GM12891 (cell line): ENCODE measurements at regions not wholly inside any gene's neighbourhood (a gene's known extent, or its start where the extent isn't known, plus 50 kb on each side); places are given as distances from the start of the nearest gene placed in this dataset.

ENCODE experiments used
- POLR2A ChIP-seq: IDR thresholded peaks from 2 replicates; pipeline ENCODE4 v1.6.1; 2011; ENCODE audit warnings: low read depth, low read length, control low read depth
- POLR2AphosphoS5 ChIP-seq: IDR thresholded peaks from 2 replicates; pipeline ENCODE4 v1.6.1; 2011; ENCODE audit warnings: low read depth, low read length, control low read depth
- POU2F2 ChIP-seq: IDR thresholded peaks from 2 replicates; pipeline ENCODE4 v1.6.1; 2011; ENCODE audit warnings: low read depth, mild to moderate bottlenecking, control low read depth, low read length, moderate library complexity
- SPI1 ChIP-seq: IDR thresholded peaks from 2 replicates; pipeline ENCODE4 v1.6.1; 2011; ENCODE audit warnings: low read depth, low read length, control low read depth
- TAF1 ChIP-seq: IDR thresholded peaks from 2 replicates; pipeline ENCODE4 v1.6.1; 2011; ENCODE audit warnings: low read depth, low read length, control low read depth

- no peak for TF ChIP-seq TAF1
- no peak for TF ChIP-seq POLR2A
- TF ChIP-seq POLR2AphosphoS5: no peak
- TF ChIP-seq SPI1: no peak
- no peak for TF ChIP-seq POU2F2
These were observed 313.1 kb upstream of the TMPRSS15 start for GRCh38 chr21:18716578-18717138.
